HK-2 (cell line): ENCODE measurements at regions not wholly inside any gene's neighbourhood (a gene's known extent, or its start where the extent isn't known, plus 50 kb on each side); places are given as distances from the start of the nearest gene placed in this dataset.

ENCODE experiments used
- DNase-seq: peaks from one replicate; pipeline ENCODE4 v3.0.0-alpha.2; 2018; ENCODE audit not compliant: unreplicated experiment

GRCh38 chr20:11389186-11389585, 528.5 kb upstream of the BTBD3 start:
- no peak for DNase-seq

GRCh38 chr20:11391591-11391990, 526.1 kb upstream of the BTBD3 start:
- DNase-seq = no peak

GRCh38 chr20:11394145-11394833, 523.4 kb upstream of the BTBD3 start:
- no peak for DNase-seq

GRCh38 chr20:11395581-11395980, 522.1 kb upstream of the BTBD3 start:
- DNase-seq = no peak

GRCh38 chr20:11401988-11402387, 515.7 kb upstream of the BTBD3 start:
- no peak for DNase-seq

- no peak for DNase-seq
Measured at GRCh38 chr20:11403711-11404110, 514.0 kb upstream of the BTBD3 start.

- no peak for DNase-seq
Measured at GRCh38 chr20:11406877-11407276, 510.8 kb upstream of the BTBD3 start.

- no peak for DNase-seq
Measured at GRCh38 chr20:11409561-11409960, 508.1 kb upstream of the BTBD3 start.

GRCh38 chr20:11411765-11412164, 505.9 kb upstream of the BTBD3 start:
- no peak for DNase-seq

- no peak for DNase-seq
Measured at GRCh38 chr20:11426948-11427347, 490.7 kb upstream of the BTBD3 start.

- peak; percentile 37 for DNase-seq
Measured at GRCh38 chr20:11429168-11429567, 488.5 kb upstream of the BTBD3 start.

- DNase-seq = no peak
Measured at GRCh38 chr20:11429889-11430519, 487.7 kb upstream of the BTBD3 start.

- DNase-seq = no peak
Measured at GRCh38 chr20:11430652-11431051, 487.0 kb upstream of the BTBD3 start.

- DNase-seq = no peak
Measured at GRCh38 chr20:11431621-11432020, 486.1 kb upstream of the BTBD3 start.

GRCh38 chr20:11432407-11432806, 485.3 kb upstream of the BTBD3 start:
- peak; percentile 37 for DNase-seq

GRCh38 chr20:11436113-11436905, 481.4 kb upstream of the BTBD3 start:
- DNase-seq = no peak

GRCh38 chr20:11437090-11437489, 480.6 kb upstream of the BTBD3 start:
- DNase-seq = no peak

GRCh38 chr20:11437611-11438380, 479.9 kb upstream of the BTBD3 start:
- no peak for DNase-seq

- DNase-seq = no peak
Measured at GRCh38 chr20:11438412-11438811, 479.3 kb upstream of the BTBD3 start.

GRCh38 chr20:11443382-11444119, 474.1 kb upstream of the BTBD3 start:
- DNase-seq = no peak

- no peak for DNase-seq
Measured at GRCh38 chr20:11445161-11445560, 472.5 kb upstream of the BTBD3 start.
